Activated B cell treated with CpG ODN at 0.5 μM for 24 hours (primary cell): ENCODE measurements at regions not wholly inside any gene's neighbourhood (a gene's known extent, or its start where the extent isn't known, plus 50 kb on each side); places are given as distances from the start of the nearest gene placed in this dataset.

ENCODE experiments used
- ATAC-seq: fragments of 200-7000 bp; cut with Tn5 transposase; one replicate; pipeline ENCODE4 v1.10.0; 2021; ENCODE audit warnings: low read depth, mild to moderate bottlenecking, moderate library complexity
- CTCF ChIA-PET: fragments of 350-600 bp; sonication (Branson Sonifier 250); formaldehyde crosslinking; loops from one replicate; lab custom pipeline; 2021; ENCODE audit warnings: antibody characterized with exemption; lab: Charles Lee
- POLR2A ChIA-PET: fragments of 350-600 bp; sonication (Branson Sonifier 250); formaldehyde crosslinking; loops from one replicate; lab custom pipeline; 2021; ENCODE audit warnings: antibody characterized with exemption; lab: Charles Lee
- DNase-seq: peaks from one replicate; pipeline ENCODE4 v3.0.0; 2022
- H3K27ac Mint-ChIP-seq: one replicate; pipeline ENCODE4 v1.8.0; 2020; ENCODE audit warnings: mixed read lengths
- H3K27me3 Mint-ChIP-seq: one replicate; pipeline ENCODE4 v1.8.0; 2021; ENCODE audit warnings: mixed read lengths
- H3K36me3 Mint-ChIP-seq: one replicate; pipeline ENCODE4 v1.8.0; 2021; ENCODE audit warnings: low read depth, mixed read lengths
- H3K4me1 Mint-ChIP-seq: one replicate; pipeline ENCODE4 v1.8.0; 2021; ENCODE audit warnings: mixed read lengths
- H3K4me3 Mint-ChIP-seq: one replicate; pipeline ENCODE4 v1.8.0; 2020; ENCODE audit warnings: mild to moderate bottlenecking, mixed read lengths
- H3K9me3 Mint-ChIP-seq: one replicate; pipeline ENCODE4 v1.8.0; 2020; ENCODE audit warnings: mixed read lengths
- CTCF ChIP-seq: fragments of 200-600 bp; IDR thresholded peaks from one replicate; pipeline ENCODE4 v1.8.0; 2022; ENCODE audit warnings: antibody characterized with exemption, mild to moderate bottlenecking
- intact Hi-C: fragments of 100-400 bp; cut with micrococcal nuclease; formaldehyde crosslinking; loops from one replicate; pipeline ENCODE4 v1.15.1; 2024

DNA sequence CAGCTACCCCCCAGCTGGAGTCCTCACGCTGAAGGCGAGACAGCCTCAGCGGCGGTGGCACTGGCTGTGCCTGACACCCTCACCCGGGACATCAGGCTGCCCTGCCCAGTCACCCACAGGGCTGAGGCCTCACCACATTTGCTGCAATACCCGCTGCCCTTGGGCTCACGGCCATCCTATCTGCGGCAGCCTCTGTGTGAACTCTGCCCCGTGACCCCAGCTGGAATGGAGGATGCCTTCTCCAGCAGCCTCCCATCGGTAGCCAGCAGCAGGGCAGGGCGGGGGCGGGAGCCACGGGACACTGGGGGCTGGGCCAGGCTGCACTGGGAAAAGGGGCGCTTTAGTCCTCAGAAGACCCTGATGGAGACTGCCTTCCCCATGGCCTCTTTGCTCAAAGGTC lies 112.4 kb upstream of the ZBTB40 start:
- no peaks in the 10 kb centered on the region for H3K4me1 Mint-ChIP-seq
- H3K9me3 Mint-ChIP-seq = no peaks in the 10 kb centered on the region
- ATAC-seq = no peak
- no peak for TF ChIP-seq CTCF
- H3K27ac Mint-ChIP-seq = no peak overlapping the region
- ChIA-PET CTCF (no interaction called here), POLR2A (no interaction called here)
- intact Hi-C loops = no loop called here
- peaks cover 25% of the 10 kb centered on the region for H3K27me3 Mint-ChIP-seq
- no peak for DNase-seq
- H3K36me3 Mint-ChIP-seq = no peaks in the 10 kb centered on the region
- no peak overlapping the region for H3K4me3 Mint-ChIP-seq

GRCh38 chr1:22340066-22340465 lies 111.6 kb upstream of the ZBTB40 start:
- H3K4me1 Mint-ChIP-seq = no peaks in the 10 kb centered on the region
- intact Hi-C loops = no loop called here
- H3K27ac Mint-ChIP-seq = no peak overlapping the region
- DNase-seq (no peak), ATAC-seq (no peak)
- no peaks in the 10 kb centered on the region for H3K9me3 Mint-ChIP-seq
- no peaks in the 10 kb centered on the region for H3K36me3 Mint-ChIP-seq
- ChIA-PET POLR2A (no interaction called here), CTCF (no interaction called here)
- TF ChIP-seq CTCF = no peak
- H3K4me3 Mint-ChIP-seq = no peak overlapping the region
- peaks cover 27% of the 10 kb centered on the region for H3K27me3 Mint-ChIP-seq

GRCh38 chr1:22340873-22341272 lies 110.8 kb upstream of the ZBTB40 start:
- ATAC-seq (no peak), DNase-seq (no peak)
- no peak overlapping the region for H3K4me3 Mint-ChIP-seq
- ChIA-PET POLR2A (no interaction called here), CTCF (no interaction called here)
- H3K36me3 Mint-ChIP-seq = no peaks in the 10 kb centered on the region
- no peak overlapping the region for H3K27ac Mint-ChIP-seq
- TF ChIP-seq CTCF = no peak
- intact Hi-C loops = no loop called here
- no peaks in the 10 kb centered on the region for H3K9me3 Mint-ChIP-seq
- H3K4me1 Mint-ChIP-seq = no peaks in the 10 kb centered on the region
- H3K27me3 Mint-ChIP-seq = peaks cover 30% of the 10 kb centered on the region

DNA sequence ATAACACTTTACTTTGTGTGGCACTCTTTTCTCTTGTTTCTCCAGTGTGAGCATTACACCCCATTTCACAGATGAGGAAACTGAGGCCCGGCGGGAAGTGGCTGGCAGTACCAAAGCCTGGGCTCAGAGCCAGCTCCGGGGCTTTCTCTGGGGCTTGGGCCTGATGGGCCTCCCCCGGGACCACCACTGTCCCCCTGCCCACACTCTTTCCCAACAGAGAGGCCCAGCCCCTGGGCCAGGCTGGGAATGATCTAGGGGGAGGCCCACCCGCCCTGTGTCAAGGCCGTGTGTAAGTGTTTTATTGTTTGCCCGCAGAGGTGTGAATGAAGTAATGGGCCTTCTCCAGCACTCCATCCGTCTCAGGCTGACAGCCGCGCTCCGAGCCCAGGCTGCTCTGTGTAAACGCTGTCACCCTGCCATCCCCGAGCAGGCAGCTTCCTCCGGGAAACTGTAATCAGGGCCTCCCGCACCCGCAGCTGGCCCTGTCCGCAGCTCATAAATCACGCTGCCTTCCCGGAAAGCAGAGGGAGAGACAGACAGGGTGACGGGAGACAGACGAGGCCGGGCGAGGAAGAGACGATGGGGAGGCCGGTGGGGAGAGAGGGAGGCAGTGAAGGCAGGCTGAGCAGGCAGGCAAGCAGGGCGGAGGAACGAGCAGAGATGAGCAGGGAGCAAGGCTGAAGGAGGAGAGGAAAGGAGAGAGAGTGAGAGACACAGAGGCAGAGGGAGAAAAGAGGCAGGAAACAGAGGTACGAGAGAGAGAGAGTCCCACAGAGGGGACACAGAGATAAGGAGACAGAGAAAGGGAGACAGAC lies 109.7 kb upstream of the ZBTB40 start:
- no peak for DNase-seq
- Mint-ChIP-seq H3K4me3 (no peak overlapping the region), H3K4me1 (no peaks in the 10 kb centered on the region), H3K27me3 (peaks cover 30% of the 10 kb centered on the region), H3K27ac (no peak overlapping the region), H3K36me3 (no peaks in the 10 kb centered on the region), H3K9me3 (no peaks in the 10 kb centered on the region)
- no peak for TF ChIP-seq CTCF
- ChIA-PET POLR2A (no interaction called here), CTCF (no interaction called here)
- no peak for ATAC-seq
- intact Hi-C loops = no loop called here

DNA sequence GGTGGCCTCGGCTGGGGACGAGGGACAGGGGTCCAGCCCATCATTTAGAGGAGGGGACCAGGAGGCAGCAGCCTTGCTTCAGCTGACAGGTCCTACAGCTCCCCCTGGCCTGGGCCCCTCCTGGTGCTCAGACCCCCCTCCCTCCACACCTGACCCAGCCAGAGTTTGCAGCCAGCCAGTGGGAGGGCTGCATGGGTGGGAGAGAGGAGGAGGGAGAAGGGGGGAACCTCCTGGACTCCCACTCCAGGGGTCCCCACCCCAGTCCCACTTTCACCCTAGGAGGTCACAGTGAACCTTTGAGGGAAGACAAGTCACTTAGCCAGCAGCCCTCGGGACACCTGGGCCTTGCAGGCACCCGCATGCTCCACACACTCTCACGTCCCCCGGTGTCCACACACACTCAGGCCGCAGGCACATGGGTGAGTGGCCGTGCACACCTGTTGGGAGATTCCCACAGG lies 108.9 kb upstream of the ZBTB40 start:
- DNase-seq (no peak), ATAC-seq (no peak)
- POLR2A ChIA-PET = no interaction called here
- intact Hi-C loops = no loop called here
- Mint-ChIP-seq H3K27ac (no peak overlapping the region), H3K36me3 (no peaks in the 10 kb centered on the region), H3K4me1 (no peaks in the 10 kb centered on the region), H3K9me3 (no peaks in the 10 kb centered on the region), H3K4me3 (no peak overlapping the region), H3K27me3 (peaks cover 30% of the 10 kb centered on the region)
- CTCF ChIA-PET = no interaction called here
- TF ChIP-seq CTCF = no peak
